Duodenal mucosa (tissue), 2 donors: ENCODE measurements at regions not wholly inside any gene's neighbourhood (a gene's known extent, or its start where the extent isn't known, plus 50 kb on each side); places are given as distances from the start of the nearest gene placed in this dataset.
"Not testable (repeated sequence)": the region's sequence is repeated elsewhere in the genome, so short reads cannot be mapped to it uniquely, and the experiment has no call there.

Experiments
- H3K27ac ChIP-seq: one replicate; pipeline ENCODE4 v1.7.0; 2013; ENCODE audit warnings: low read depth, low read length
- H3K27me3 ChIP-seq, 2 donors: one replicate each; pipeline ENCODE4 v1.7.0; 2013; ENCODE audit warnings: low read length in 2 of 2, control low read depth in 1 of 2; ENCODE audit not compliant: insufficient read depth in 2 of 2, control insufficient read depth in 1 of 2
- H3K36me3 ChIP-seq, 2 donors: one replicate each; pipeline ENCODE4 v1.7.0; 2013; ENCODE audit warnings: low read length in 2 of 2, control low read depth in 1 of 2; ENCODE audit not compliant: insufficient read depth in 2 of 2, control insufficient read depth in 1 of 2
- H3K4me1 ChIP-seq, 2 donors: one replicate each; pipeline ENCODE4 v1.7.0; 2013; ENCODE audit warnings: low read length in 2 of 2, control low read depth in 1 of 2; ENCODE audit not compliant: insufficient read depth in 2 of 2, control insufficient read depth in 1 of 2
- H3K4me3 ChIP-seq, 2 donors: one replicate each; pipeline ENCODE4 v1.7.0; 2013; ENCODE audit warnings: low read length in 2 of 2, low read depth in 1 of 2
- H3K9ac ChIP-seq, 2 donors: one replicate each; pipeline ENCODE4 v1.7.0; 2013; ENCODE audit warnings: low read length in 2 of 2, low read depth in 1 of 2
- H3K9me3 ChIP-seq, 2 donors: one replicate each; pipeline ENCODE4 v1.7.0; 2013; ENCODE audit warnings: low read length in 2 of 2, control low read depth in 1 of 2; ENCODE audit not compliant: control insufficient read depth in 1 of 2

GRCh38 chr19:34017024-34017423, 155.3 kb upstream of the LSM14A start:
- H3K27ac ChIP-seq = no peak overlapping the region

DNA sequence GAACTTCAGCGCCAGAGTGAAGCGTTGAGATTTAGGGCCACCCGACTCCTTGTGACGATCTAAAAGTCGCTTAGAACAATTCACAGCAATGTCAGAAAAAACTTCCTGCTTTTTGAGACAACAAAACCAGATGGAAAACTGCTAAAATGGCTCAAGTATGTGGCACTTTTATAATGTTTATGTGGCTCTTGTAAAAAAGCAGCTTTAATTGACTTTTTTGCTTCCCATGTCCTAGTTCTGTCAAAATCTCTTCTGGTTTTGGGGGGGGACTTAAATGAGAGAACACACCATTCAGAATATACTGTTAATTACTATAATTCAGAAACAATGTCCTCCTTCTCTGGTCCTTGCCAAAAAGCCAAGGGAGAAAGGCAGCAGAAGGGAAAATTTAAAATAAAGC, 154.7 kb upstream of the LSM14A start:
- no peaks in the 10 kb centered on the region for H3K4me1 ChIP-seq
- no peak overlapping the region for H3K4me3 ChIP-seq
- no peak overlapping the region for H3K27ac ChIP-seq
- no peak overlapping the region for H3K9ac ChIP-seq
- H3K27me3 ChIP-seq = peaks cover 0 to 4% of the 10 kb centered on the region in 2 donors
- no peaks in the 10 kb centered on the region for H3K36me3 ChIP-seq
- H3K9me3 ChIP-seq = peaks cover under 1 to 2% of the 10 kb centered on the region in 2 donors

More at GRCh38 chr19:34017024-34017423, 155.3 kb upstream of the LSM14A start:
- Histone ChIP-seq H3K9me3 (no peaks in the 10 kb centered on the region), H3K27me3 (peaks cover 0 to 4% of the 10 kb centered on the region in 2 donors), H3K9ac (no peak overlapping the region), H3K4me3 (no peak overlapping the region), H3K4me1 (no peaks in the 10 kb centered on the region), H3K36me3 (no peaks in the 10 kb centered on the region)

DNA sequence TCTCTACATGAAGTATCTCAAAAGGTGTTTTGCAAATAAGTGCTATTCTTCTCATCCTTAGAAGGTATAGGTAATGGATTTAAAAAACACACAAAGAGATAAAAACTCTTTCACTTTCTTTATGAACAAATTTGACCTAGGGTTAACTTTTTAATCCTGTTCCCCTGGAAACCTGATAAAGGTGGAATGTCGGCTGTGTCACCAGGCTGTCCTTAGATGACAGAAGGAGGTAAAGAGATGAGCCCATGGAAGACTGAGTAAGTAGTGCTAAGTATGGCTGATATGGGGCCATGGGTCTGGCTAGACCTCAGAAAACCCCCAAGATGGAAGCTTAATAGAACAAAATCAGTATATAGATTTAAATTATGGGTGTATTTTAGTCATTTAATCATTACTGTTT, 153.8 kb upstream of the LSM14A start:
- peaks cover 0 to 4% of the 10 kb centered on the region in 2 donors for H3K27me3 ChIP-seq
- H3K36me3 ChIP-seq = no peaks in the 10 kb centered on the region
- H3K9me3 ChIP-seq = peaks cover 10 to 12% of the 10 kb centered on the region in 2 donors
- no peak overlapping the region for H3K4me3 ChIP-seq
- H3K27ac ChIP-seq = no peak overlapping the region
- H3K9ac ChIP-seq = no peak overlapping the region
- no peaks in the 10 kb centered on the region for H3K4me1 ChIP-seq

- Histone ChIP-seq H3K36me3 (no peaks in the 10 kb centered on the region), H3K4me3 (no peak overlapping the region), H3K27ac (no peak overlapping the region), H3K9ac (no peak overlapping the region), H3K27me3 (no peaks in the 10 kb centered on the region), H3K4me1 (no peaks in the 10 kb centered on the region), H3K9me3 (peaks cover 13 to 15% of the 10 kb centered on the region in 2 donors)
These were observed 148.9 kb upstream of the LSM14A start for GRCh38 chr19:34023381-34023780.

DNA sequence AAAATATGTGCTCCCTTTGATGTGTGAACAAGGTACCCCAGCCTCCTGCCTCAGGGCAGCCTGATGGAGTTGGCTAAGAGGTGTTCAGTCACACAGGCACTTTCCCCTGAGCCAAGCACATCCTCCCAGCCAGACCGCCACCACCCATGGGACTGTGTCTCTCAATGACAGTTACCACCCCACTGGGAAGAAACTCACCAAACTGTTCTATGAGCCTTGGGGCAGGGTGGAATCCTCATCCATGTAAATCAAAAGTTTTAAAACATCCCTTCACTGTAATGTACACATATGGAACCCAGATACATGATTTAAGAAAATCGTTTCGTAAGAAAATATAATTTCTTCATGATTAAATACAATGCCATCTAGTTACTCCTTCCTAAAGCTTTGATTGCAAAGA, 138.4 kb upstream of the LSM14A start:
- H3K9ac ChIP-seq = no peak overlapping the region
- no peaks in the 10 kb centered on the region for H3K4me1 ChIP-seq
- H3K27me3 ChIP-seq = no peaks in the 10 kb centered on the region
- no peak overlapping the region for H3K4me3 ChIP-seq
- no peaks in the 10 kb centered on the region for H3K9me3 ChIP-seq
- no peaks in the 10 kb centered on the region for H3K36me3 ChIP-seq
- H3K27ac ChIP-seq = no peak overlapping the region

DNA sequence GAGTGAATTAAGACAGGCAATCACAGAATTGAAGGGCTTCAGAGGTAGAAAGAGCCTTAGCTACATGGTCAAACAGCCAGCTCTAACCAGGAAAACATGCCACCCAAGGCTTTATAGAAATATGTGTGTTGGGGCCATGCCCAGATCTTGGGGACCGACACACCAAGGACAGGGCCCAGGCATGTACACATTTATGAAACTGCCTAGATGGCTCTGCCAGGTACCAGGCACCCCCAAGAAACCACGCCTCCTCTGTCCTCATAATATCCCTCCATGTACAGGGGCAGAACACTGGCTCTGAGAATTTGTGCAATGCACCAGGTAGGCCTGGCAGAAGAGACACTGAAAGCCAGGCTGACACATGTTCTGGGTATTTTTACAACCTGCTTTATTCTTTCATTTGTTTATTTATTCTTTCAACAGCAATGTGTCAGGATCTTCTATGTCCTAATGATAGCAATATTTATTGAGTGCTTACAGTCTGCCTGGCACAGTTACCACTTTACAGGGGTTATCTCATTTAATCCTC, 137.9 kb upstream of the LSM14A start:
- no peaks in the 10 kb centered on the region for H3K9me3 ChIP-seq
- H3K27ac ChIP-seq = no peak overlapping the region
- no peaks in the 10 kb centered on the region for H3K4me1 ChIP-seq
- H3K4me3 ChIP-seq = no peak overlapping the region
- H3K9ac ChIP-seq = no peak overlapping the region
- no peaks in the 10 kb centered on the region for H3K36me3 ChIP-seq
- no peaks in the 10 kb centered on the region for H3K27me3 ChIP-seq

DNA sequence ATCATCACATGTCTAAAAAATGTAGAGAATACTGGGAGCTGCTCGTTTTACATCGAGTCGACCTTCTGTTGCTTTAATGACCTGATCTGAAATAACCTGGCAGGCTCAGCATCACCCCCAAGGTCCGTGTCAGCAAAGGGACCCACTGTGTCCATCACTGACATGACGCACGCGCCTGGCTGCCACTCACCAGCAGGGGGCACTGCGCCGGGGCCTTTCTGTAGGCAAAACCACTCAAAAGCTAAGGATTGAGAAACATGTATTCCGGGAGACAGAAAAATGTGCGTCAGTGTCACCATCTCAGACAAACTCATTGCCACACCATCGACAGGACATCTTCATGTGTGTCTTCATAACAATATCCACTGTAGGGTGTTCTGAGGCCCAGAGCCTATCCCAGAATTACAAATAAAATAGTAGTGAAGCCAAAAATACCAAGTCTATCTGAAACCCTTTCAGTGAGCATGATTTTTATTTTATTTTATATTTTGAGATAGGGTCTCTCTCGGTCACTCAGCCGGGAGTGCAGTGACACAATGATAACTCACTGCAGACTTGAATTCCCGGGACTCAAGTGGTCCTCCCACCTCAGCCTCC, 130.3 kb upstream of the LSM14A start:
- Histone ChIP-seq H3K4me1 (no peaks in the 10 kb centered on the region), H3K4me3 (no peak overlapping the region), H3K27ac (no peak overlapping the region), H3K9me3 (no peaks in the 10 kb centered on the region), H3K27me3 (no peaks in the 10 kb centered on the region), H3K9ac (no peak overlapping the region), H3K36me3 (no peaks in the 10 kb centered on the region)

DNA sequence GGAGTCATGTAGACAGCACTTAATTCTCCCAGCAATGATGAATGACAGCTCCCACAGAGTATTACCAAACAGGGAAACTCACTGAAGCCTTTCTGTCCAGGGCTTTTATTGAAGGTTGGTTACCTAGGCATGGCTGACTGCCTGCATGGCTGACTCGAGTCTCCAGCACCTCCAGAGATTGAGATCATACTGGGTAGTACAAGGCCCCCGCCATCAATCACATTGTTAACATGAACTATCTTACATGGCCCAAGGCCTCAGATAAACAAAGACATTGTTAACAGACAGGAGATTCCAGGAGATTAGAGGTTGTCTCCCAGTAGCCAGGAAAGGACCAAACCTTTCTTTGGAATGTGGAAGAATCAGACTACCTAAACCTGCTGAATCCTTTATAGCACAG, 128.3 kb upstream of the LSM14A start:
- H3K9me3 ChIP-seq = no peaks in the 10 kb centered on the region
- no peaks in the 10 kb centered on the region for H3K4me1 ChIP-seq
- H3K27me3 ChIP-seq = no peaks in the 10 kb centered on the region
- no peak overlapping the region for H3K9ac ChIP-seq
- H3K27ac ChIP-seq = no peak overlapping the region
- H3K4me3 ChIP-seq = no peak overlapping the region
- H3K36me3 ChIP-seq = no peaks in the 10 kb centered on the region

- no peaks in the 10 kb centered on the region for H3K4me1 ChIP-seq
- no peaks in the 10 kb centered on the region for H3K36me3 ChIP-seq
- H3K9ac ChIP-seq = no peak overlapping the region
- H3K9me3 ChIP-seq = no peaks in the 10 kb centered on the region
- no peaks in the 10 kb centered on the region for H3K27me3 ChIP-seq
- no peak overlapping the region for H3K4me3 ChIP-seq
- no peak overlapping the region for H3K27ac ChIP-seq
These were observed 122.4 kb upstream of the LSM14A start for GRCh38 chr19:34049944-34050343.

DNA sequence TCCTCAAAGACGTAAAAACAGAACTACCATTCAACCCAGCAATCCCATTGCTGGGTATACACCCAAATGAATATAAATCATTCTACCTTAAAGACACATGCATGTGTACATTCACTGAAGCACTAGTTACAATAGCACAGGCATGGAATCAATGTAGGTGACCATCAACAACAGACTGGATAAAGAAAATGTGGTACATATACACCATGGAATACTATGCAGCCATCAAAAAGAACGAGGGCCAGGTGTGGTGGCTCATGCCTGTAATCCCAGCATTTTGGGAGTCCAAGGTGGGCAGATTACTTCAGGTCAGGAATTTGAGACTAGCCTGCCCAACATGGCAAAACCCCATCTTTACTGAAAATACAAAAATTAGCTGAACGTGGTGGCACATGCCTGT, 121.9 kb upstream of the LSM14A start:
- H3K4me3 ChIP-seq, H3K27ac ChIP-seq, H3K4me1 ChIP-seq, H3K36me3 ChIP-seq, H3K27me3 ChIP-seq, H3K9me3 ChIP-seq, H3K9ac ChIP-seq: not testable (repeated sequence)
